HT-29 (cell line): ENCODE measurements at regions not wholly inside any gene's neighbourhood (a gene's known extent, or its start where the extent isn't known, plus 50 kb on each side); places are given as distances from the start of the nearest gene placed in this dataset.

Experiments
- DNase-seq: peaks from one replicate; pipeline ENCODE4 v3.0.0-alpha.2; 2015; ENCODE audit warnings: low spot score

DNA sequence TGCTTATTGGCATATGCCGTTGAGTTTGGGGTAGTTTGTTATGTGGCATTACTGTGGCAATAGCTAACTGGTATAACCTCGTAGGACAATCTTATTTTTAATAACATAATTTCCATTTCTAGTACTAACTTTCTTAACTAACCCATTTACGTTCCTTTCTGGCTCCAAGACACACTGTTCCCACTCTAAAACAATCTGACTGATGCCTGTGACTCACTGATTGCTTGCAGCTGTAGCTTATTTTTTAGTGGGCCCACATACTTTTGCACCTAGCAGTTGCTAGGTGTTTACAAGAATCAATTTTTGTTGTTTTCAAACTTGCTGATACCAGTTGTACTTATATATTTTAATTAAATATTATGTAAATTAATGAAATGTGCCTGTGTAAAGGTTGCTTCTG, 52.2 kb downstream of the FAT3 start:
- DNase-seq: no peak

DNA sequence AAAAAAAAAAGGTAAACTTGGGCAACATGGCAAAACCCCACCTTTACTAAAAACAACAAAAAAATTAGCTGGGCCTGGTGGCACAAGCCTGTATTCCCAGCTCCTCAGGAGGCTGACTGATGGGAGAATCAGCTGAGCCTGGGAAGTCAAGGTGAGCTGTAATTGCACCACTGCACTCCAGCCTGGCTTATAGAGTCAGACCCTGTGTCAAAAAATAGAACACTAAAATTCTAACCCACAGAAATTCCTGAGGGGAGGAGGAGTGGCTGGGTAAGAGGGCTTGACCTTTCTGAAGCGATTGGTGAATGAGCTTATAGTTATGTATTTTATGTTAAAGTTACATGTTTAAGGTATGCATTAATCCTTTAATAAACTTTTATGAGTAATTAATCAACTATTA, 53.3 kb downstream of the FAT3 start:
- DNase-seq: no peak

DNA sequence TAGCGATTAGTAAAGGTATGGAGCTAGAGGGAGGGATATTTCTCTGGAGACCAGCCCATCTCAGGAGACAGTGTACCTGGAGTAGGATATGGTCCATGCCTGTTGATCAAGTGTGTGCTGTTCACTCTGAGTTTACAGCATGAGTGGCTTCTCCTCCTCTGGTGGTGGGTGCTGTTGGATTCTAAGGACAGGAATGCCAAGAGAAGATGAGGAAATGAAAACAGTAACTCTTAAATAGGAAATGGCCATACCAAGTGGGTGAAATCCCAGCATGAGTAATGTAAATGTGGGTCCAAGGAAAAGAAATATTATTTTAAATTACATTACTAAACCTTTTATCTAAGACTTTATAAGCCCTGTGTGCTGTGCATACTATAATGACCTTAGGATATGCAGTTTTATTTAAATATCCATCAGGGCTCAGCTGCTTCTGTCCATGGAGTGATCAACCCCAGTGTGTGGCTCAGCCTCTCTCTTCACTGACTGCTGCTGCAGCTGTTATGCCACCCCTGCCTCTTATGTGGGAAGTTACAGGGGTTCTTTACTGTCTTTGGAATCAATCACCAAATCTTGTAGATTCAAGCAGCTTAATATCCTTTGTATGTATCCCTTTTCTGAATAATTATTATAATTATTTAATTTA, 54.3 kb downstream of the FAT3 start:
- DNase-seq: no peak

DNA sequence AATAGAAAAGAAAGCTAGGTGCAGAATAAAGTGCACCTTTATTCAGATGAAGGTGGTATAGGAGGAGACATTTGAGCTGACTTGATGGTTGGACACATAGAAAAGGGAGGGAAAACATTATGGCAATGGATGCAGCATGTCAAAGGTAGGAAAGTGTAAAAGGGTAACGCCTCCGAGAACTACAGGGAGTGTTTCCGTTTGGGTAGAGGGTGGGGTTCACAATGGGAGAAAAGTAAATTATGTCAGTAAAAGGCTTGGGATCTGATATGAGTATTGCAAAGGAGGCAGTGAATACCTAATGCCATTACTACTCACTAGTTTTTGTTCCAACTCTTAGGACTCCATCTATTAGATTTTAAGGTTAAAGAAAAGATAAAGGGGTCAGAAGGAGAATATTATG, 59.5 kb downstream of the FAT3 start:
- DNase-seq: no peak

DNA sequence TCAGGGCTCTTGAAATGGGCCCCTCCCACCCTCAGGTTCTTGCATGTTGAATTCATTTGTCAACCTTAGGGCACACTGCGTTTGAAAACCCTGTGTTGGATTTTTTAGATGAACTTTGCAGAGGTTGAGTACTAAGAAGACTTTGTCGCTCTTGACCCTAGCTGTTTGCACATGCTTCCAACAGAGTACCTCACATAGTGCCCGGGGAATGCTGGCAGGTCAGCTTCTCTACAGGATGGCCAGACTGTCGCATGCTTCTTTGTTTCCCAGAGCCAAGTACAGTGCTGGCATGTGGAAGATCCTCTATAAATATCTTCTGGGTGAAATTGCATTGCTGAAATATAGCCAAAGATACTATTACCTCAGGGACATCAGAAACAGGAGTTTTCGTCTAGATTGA, 59.9 kb downstream of the FAT3 start:
- DNase-seq: no peak

DNA sequence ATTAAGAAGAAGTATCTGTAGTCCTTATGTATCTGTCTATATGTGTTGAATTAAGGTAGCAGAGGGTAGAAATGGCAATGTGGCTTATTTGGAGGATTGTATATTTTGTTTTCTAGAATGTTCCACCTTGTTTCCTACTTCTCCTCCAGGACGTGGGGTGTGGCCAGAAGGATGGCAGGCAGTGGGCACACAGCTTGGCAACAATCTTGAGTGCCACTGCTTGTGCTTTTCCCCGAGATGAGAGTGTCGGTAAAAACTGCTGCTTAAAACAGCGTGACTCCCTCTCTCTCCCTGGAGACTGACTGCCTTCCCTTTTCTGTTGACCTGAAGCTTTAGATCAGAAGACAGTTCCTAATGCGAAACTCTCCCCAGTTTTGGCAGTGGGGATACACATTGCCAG, 61.2 kb downstream of the FAT3 start:
- DNase-seq: no peak

DNA sequence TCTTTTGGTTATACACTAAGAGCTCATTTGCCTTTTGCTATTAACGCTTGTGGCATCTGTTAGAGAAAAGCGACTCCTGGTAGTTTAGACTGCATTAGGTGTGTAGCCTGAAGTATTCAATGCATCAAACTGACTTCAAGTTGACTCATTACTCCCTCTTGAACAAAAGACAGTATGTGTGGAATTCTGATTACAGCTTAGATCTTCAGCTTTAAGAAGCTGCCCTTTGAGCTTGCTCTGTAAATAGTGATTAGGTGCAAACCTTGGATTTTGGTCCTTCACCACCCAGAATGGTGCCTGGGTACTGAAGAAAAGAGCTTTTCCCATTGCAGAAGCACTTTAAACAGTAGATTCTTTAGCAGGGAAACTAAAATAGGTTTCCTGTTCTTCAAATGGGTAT, 62.1 kb downstream of the FAT3 start:
- DNase-seq: no peak

DNA sequence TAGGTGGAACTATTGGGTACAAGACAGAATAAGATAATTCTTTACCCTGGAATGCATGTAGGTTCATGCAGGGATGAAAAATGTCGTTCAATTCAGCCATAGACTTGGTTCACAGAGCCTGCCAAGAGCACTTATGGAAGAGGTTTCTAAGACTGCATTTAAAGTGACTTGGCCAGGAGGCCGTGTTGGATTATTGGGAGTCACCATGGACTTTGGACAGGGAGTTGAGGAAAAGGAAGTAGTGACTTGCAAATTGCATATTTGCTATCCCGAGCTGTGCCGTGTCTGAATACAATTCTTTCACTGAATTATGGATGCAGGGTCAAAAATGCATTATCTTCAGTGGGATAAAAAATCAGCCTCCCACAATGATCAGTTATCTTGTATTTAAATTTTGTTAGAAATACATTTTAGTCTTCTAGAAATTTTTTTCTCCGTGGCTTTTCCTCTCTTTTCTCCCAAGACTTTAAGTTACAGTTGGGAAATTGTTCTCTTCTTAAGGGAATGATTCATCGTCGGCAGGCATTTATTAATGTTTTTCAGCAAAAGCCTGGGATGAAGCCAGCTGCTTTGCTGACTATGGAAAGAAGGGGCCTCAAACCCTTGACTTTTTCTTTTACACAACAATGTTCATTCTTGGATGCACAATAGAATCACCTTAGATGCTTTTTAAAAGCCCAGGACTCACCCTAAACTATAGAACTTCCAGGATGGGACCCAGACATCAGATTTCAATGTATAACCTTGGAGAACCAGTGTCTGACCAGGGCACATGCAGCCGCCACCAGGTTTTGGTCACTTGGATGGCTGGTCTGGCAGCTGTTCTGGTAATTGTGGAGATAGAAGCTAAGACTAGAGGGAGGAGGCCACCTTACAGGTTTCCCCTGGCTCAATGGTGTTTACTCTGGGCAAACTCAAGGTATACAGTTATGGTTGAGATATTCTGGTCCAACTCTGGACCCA, 70.8 kb downstream of the FAT3 start:
- peak; percentile 81 for DNase-seq

DNA sequence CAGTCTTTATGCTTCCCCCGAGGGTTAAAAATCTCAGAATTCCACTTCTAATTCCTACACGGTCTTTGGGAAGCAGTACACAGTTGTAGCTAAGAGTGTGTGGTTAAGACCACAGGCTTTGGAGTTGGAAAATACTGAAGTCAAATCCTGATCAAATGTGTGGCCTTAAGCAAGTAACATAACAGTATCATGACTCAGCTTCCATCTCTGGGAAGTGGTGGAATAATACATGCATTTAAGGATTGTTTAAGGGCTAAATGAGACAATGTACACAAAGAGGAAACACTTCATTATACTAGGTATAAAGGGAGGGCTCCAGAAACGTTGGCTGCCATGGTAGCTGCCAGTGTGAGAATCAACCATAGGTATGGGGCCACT, 71.5 kb downstream of the FAT3 start:
- no peak for DNase-seq

DNA sequence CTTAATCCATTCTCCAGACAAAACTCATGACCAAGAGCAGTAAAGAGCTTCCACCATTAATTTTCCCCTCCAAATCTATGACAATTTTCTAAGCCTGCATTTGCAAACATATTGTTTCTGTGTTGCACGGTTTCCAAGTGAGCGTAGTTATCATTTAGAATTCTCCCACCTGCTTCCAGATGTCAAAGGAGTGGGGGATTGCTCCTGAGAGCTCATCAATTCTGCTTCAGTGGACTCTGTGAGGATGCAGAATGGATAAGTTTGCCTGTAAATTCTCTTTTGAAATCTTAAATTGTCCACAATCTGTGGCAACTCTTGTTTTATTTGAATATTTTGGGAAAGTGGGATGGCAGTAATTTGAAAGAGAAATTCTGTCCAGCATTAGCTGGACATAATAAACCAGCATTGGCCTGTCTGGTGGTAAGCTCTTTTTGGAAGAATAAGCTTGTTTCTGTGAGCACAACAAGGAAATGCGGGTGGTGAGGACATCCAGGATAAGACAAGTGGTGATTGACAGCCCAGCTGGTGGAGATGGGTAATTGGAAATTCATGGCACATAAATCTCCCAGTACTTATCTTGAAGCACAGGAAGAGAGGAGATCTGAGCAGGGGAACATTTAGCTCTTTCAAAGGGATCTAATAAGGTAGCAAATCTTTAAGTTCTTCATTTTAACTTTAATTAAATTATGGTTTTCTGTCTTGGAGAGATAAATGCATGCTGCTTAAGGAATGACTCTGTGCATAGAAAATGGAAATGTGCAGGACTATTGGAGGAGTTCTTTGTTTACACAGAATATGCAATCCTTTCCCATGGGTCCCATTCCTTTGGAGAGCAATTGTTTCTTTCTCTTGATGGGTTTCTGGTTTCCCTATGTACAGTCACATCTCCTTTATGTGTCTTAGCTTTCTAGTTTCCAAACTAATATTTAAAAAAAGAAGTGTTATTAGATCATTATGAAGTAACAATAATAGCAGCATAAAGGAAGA, 73.2 kb downstream of the FAT3 start:
- no peak for DNase-seq

DNA sequence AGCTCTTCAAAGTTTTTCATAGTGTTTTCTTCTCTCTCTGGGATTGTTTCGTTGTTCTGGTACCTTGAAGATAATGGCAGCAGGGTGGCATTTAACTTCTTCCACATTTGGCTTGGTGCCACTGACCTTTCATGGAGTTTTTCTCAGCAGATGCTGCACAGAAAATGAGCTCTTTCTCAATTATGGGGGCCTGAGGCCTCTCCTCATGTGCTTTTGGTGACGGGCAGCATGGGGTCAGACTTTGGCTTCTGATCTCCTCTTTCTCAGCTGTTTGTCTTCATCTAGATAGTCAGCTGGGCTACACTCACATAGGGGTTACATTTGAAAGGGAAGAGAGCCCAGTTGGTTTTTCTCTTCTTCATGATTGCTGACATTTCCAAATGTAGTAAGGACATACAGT, 76.3 kb downstream of the FAT3 start:
- DNase-seq: no peak

DNA sequence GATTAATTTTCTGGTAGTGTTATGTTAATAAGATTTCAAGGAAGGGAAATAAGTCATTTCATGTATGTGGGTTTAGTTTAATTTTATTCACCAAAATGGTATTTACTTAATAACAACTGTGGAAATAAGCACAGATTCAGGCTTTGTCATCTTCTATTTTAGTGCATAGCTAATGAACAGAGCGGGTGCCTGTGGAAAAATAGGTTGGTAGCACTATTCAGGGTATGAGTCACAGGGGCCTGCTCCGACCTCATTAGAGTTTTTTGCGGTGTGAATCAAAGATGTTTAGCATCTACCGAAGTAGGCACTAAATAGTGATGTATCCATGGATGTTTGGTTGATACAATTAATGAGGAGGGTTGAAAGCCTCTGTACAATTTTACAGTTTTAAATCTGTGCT, 78.2 kb downstream of the FAT3 start:
- no peak for DNase-seq

DNA sequence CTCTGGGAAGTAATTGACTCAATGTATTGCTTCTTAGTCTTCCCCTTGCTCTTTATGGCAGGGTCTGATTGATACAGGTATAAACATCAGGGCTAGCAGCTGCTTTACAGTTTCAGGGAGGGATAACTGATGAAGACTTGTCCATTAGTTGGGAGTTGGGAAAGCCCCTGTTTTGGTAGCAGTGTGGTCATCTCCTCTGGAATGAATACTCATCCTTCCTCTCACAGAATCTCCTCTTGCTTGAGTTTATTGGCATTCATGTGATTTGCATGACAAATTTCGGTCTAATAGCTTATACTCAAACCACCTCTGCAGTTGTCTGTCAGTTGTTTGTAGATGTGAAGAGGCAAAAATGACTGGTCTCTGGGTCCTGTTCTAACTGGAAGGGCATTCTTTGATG, 79.7 kb downstream of the FAT3 start:
- no peak for DNase-seq

DNA sequence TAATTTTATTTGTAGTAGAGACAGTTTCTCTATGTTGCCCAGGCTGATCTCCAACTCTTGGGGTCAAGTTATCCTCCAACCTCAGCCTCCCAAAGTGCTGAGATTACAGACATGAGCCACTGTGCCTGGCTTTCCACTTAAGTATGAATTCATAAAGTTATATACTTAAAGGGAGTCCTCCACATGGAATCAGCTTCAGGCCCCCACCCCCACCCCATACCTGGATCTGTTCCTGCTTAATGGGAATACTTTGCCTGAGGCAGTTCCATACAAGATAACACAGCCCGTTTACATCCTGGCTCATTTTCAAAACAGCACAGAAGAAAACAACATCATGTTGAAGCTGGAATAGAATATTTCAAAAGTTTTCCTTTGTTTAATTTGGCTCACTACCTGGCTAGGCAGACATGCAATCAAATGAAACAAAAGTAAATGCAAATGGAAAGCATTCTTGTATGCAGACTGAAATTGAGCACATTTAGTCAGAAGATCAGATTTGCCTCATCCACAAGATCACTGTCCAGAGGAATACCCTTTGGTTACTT, 82.4 kb downstream of the FAT3 start:
- DNase-seq: no peak

DNA sequence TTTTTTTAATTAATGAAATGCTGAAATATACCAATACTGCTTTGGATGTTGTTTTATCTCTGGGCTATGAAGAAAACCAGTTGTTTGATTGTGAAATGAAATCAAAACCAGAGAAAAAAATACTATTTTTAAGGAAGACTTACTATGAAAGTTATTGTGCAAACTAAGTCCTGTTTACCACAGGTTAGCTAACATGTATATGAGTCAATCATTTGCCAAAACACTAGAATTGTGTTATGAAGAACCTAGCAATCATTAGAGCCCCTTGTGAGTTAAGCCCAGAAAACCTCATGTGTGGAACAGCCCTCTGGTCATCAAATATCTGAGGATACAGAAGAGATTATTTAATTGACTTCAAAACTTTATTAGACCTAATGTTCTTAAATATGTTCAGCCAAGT, 83.7 kb downstream of the FAT3 start:
- no peak for DNase-seq

DNA sequence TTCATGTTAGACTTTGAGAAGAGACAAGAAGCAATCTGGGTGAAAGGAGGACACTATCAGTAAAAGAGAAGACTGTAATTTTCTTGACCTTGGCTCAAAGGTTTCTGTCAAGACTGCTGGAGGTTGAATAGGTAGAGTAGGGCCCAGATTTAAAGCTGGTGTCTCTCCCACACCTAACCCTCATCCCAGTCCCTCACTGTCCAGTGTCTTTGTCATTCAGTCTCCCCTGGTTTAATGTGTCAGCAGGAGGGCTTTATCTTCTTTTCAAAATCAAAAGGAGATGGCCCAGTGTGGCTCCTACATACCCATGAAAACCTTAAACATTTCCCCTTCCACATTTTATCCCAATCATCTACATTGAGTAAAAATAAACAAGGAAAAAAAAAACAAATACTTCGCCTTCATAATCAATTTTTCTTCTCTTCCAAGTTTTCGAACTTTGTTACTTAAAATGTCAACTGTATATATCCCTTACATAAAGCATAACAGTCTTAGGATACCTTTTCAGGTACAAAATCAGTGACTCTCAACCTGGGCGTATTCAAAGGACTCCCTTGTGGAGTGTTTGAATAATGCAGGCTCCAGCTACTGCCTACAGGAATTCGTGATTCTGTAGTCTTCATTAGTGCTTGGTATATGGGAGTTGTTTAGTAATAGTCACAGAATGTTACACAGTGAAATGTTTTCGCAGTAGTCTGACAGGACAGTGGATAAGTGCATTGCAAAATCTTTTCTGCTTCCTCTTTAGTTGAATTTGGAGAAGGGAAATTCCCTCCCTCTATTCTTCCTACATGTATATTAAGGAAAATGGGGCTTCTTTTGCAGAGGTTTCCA, 87.2 kb downstream of the FAT3 start:
- peak; percentile 6 for DNase-seq

DNA sequence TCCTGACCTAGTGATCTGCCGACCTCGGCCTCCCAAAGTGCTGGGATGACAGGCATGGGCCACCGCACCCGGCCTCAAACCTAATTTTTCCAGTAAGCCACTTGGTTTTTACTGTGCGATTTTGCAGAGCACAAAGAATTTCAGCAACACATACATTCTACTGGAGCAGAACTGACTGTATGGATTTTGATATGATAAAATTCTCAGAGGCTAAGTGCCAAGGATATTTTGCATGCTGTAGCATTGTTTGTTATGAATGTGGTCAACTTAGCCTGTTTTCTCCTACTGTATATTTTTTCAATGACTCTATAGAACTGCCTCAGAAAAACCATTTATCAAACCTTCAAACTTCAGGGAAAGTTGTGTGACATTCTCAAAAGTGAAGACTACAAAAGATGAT, 89.2 kb downstream of the FAT3 start:
- DNase-seq: no peak

DNA sequence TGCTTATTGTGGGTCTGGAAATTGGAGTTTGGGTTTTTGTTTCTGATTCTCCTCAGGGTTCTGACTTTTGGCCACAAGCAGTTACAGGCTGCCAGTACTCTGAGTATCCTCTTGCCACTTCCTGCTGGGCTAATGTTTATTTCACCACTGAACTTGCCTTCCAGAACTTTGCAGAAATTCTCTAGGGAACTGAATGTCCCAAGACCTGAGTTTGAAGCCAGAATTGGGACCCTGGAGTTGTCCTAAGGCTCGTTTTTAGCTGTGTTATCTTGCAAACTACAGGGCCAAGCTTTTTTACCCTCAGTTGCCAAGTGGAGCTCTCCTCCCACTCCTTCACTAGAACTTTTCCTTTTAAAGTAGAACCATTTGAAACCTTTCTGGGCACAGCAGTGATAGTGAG, 89.9 kb downstream of the FAT3 start:
- no peak for DNase-seq

DNA sequence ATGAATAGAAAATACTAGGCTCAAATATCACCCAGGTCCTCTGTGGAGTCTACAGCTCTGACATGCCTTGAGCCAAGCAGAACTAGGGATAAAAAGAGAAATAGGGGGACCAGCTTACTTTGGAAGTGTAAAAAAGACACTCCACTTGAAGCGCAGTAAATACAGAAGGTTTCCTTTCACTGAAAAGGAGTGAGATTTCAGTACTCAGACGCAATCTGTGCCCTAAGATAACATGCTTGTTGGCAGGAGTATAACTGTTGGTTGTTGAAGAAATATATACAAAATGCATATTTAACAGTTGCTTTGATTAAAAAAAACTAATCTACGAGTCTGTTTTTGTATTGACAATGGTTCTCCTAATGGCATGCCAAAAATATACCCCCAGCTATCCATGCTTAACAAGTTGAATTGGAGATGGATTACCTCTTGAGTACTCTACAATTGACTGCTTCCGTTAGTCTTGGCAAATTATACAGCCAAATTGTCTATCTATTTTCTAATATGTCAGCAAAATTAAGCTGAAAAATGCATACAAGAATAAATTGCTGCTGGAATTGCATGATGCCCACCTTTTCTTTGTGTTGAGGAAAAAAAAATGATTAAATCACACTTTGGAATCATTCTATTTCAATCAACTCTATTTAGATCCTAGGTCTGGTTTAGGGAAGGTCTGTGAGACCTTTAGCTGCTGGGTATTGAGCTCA, 91.6 kb downstream of the FAT3 start:
- no peak for DNase-seq

DNA sequence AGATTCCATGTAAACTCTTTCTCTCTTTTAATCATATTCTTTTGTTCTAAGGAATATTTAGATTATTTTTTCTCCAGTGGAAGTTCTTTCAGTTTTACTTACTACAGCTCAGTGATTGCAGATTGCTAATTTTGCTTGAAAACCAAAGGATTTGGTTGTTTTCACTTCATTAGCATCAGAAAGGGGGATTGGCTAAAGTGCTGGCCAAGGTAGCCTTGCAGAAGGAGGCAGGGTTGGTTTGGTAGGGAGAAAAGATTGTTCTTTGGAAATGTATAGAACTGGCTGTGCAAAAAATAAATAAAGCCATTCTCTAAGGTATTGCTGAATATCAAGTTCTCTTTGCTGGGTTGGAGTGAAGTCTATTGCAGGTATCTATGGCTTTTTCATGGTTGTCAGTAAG, 92.6 kb downstream of the FAT3 start:
- no peak for DNase-seq
